H1 (cell line): ENCODE measurements at regions not wholly inside any gene's neighbourhood (a gene's known extent, or its start where the extent isn't known, plus 50 kb on each side); places are given as distances from the start of the nearest gene placed in this dataset.
"Not testable (repeated sequence)": the region's sequence is repeated elsewhere in the genome, so short reads cannot be mapped to it uniquely, and the experiment has no call there.

Experiments used
- CTCF ChIA-PET: fragments of 300-600 bp; sonication (Branson Sonifier 250); formaldehyde crosslinking; loops from one replicate; lab custom pipeline; 2021; ENCODE audit not compliant: partially characterized antibody; lab: Charles Lee
- POLR2A ChIA-PET: fragments of 300-600 bp; sonication (Branson Sonifier 250); formaldehyde crosslinking; loops from one replicate; lab custom pipeline; 2021; ENCODE audit warnings: inconsistent platforms; ENCODE audit not compliant: partially characterized antibody; lab: Charles Lee
- DNase-seq, 2 experiments: peaks; one replicate each; pipeline versions ENCODE4 v3.0.0 to v3.0.0-alpha.2; 2010 to 2022; ENCODE audit warnings: low spot score in 2 of 2, low read depth in 1 of 2, mixed read lengths in 1 of 2
- FAIRE-seq: peaks from 2 replicates; lab custom pipeline; 2011; peaks lifted over from hg19 to GRCh38; lab: Jason Lieb, UNC
- H2AFZ ChIP-seq: 2 replicates; pipeline ENCODE4 v1.8.1; 2012; ENCODE audit warnings: low read length, inconsistent platforms
- H2AK5ac ChIP-seq: 2 replicates; pipeline ENCODE4 v1.6.1; 2013; ENCODE audit warnings: low read depth, low read length
- H2BK120ac ChIP-seq: replicated peaks from 2 replicates; pipeline ENCODE3; 2013; ENCODE audit warnings: low read depth, low read length, inconsistent platforms
- H2BK12ac ChIP-seq: 2 replicates; pipeline ENCODE4 v1.6.1; 2013; ENCODE audit warnings: low read depth, low read length
- H2BK15ac ChIP-seq: 2 replicates; pipeline ENCODE4 v1.6.1; 2013; ENCODE audit warnings: low read length
- H2BK20ac ChIP-seq: 2 replicates; pipeline ENCODE4 v1.6.1; 2013; ENCODE audit warnings: low read length
- H2BK5ac ChIP-seq: 2 replicates; pipeline ENCODE4 v1.6.1; 2013; ENCODE audit warnings: low read depth, low read length
- H3K14ac ChIP-seq: 2 replicates; pipeline ENCODE4 v1.6.1; 2013; ENCODE audit warnings: inconsistent platforms; ENCODE audit not compliant: insufficient read length
- H3K18ac ChIP-seq: 2 replicates; pipeline ENCODE4 v1.6.1; 2013; ENCODE audit warnings: low read length; ENCODE audit errors: extremely low read depth
- H3K23ac ChIP-seq: 2 replicates; pipeline ENCODE4 v1.6.1; 2013; ENCODE audit warnings: inconsistent platforms; ENCODE audit not compliant: insufficient read length
- H3K23me2 ChIP-seq: 2 replicates; pipeline ENCODE4 v1.6.1; 2013; ENCODE audit warnings: low read depth, low read length
- H3K27ac ChIP-seq: 2 replicates; pipeline ENCODE4 v1.6.1; 2011; ENCODE audit warnings: low read depth, low read length, inconsistent platforms
- H3K27me3 ChIP-seq, 4 experiments: replicated peaks in 1 of 4; 1 replicate in 1 of 4; 2 replicates in 3 of 4; pipeline versions ENCODE4 v1.6.1 to v1.8.1; 2011 to 2013; ENCODE audit warnings: low read length in 3 of 4, mild to moderate bottlenecking in 3 of 4, inconsistent platforms in 2 of 4, mixed read lengths in 2 of 4, moderate library complexity in 1 of 4; ENCODE audit not compliant: control insufficient read depth in 3 of 4, insufficient read depth in 3 of 4; ENCODE audit errors: extremely low read depth in 1 of 4
- H3K36me3 ChIP-seq, 4 experiments: 2 replicates each; pipeline versions ENCODE4 v1.6.1 to v1.8.1; 2011 to 2013; ENCODE audit warnings: mild to moderate bottlenecking in 4 of 4, low read length in 3 of 4, moderate library complexity in 2 of 4, control low read depth in 1 of 4, inconsistent platforms in 1 of 4; ENCODE audit not compliant: insufficient read depth in 4 of 4, control insufficient read depth in 2 of 4
- H3K4ac ChIP-seq: replicated peaks from 2 replicates; pipeline ENCODE3; 2013; ENCODE audit warnings: low read length, low read depth, mixed read lengths, inconsistent platforms; ENCODE audit not compliant: insufficient read length
- H3K4me1 ChIP-seq, 4 experiments: replicated peaks in 1 of 4; 1 replicate in 1 of 4; 2 replicates in 3 of 4; pipeline versions ENCODE4 v1.6.1 to v1.8.1; 2011 to 2013; ENCODE audit warnings: low read length in 3 of 4, inconsistent platforms in 2 of 4, mixed read lengths in 1 of 4; ENCODE audit not compliant: insufficient read depth in 4 of 4, control insufficient read depth in 3 of 4
- H3K4me2 ChIP-seq, 2 experiments: 2 replicates each; pipeline versions ENCODE4 v1.6.1 to v1.8.1; 2011 to 2013; ENCODE audit warnings: low read depth in 2 of 2, low read length in 2 of 2, control low read depth in 1 of 2, inconsistent platforms in 1 of 2, mild to moderate bottlenecking in 1 of 2; ENCODE audit not compliant: insufficient read depth in 1 of 2
- H3K4me3 ChIP-seq, 4 experiments: fragments of 200-600, 300-600 bp in 1 of 4; sonication (generic), shearing (Covaris generic), sonication (Bioruptor Twin) in 1 of 4; 2 replicates each; pipeline versions ENCODE4 v1.5.1 to v1.8.1; 2011 to 2016; ENCODE audit warnings: low read length in 4 of 4, low read depth in 3 of 4, control low read depth in 2 of 4, inconsistent platforms in 2 of 4, mild to moderate bottlenecking in 2 of 4, mixed read lengths in 1 of 4, moderate library complexity in 1 of 4; ENCODE audit not compliant: insufficient read depth in 2 of 4; ENCODE audit errors: extremely low read depth in 1 of 4
- H3K56ac ChIP-seq: replicated peaks from 2 replicates; pipeline ENCODE3; 2013; ENCODE audit warnings: low read depth, mild to moderate bottlenecking, mixed read lengths, low read length, inconsistent platforms; ENCODE audit not compliant: insufficient read length
- H3K79me1 ChIP-seq: 2 replicates; pipeline ENCODE4 v1.6.1; 2013; ENCODE audit warnings: low read depth, low read length, control low read depth
- H3K79me2 ChIP-seq, 2 experiments: 2 replicates each; pipeline versions ENCODE4 v1.6.1 to v1.8.1; 2012 to 2013; ENCODE audit warnings: low read length in 2 of 2, mild to moderate bottlenecking in 2 of 2, inconsistent platforms in 1 of 2; ENCODE audit not compliant: insufficient read depth in 2 of 2, control insufficient read depth in 1 of 2
- H3K9ac ChIP-seq, 4 experiments: replicated peaks in 1 of 4; 1 replicate in 1 of 4; 2 replicates in 3 of 4; pipeline versions ENCODE4 v1.6.1 to v1.8.1; 2011 to 2013; ENCODE audit warnings: low read depth in 3 of 4, low read length in 3 of 4, control low read depth in 2 of 4, mild to moderate bottlenecking in 2 of 4, moderate library complexity in 2 of 4, inconsistent platforms in 1 of 4; ENCODE audit errors: extremely low read depth in 1 of 4
- H3K9me3 ChIP-seq, 2 experiments: 2 replicates each; pipeline versions ENCODE4 v1.6.1 to v1.8.1; 2012 to 2013; ENCODE audit warnings: mild to moderate bottlenecking in 2 of 2, moderate library complexity in 2 of 2, control low read depth in 1 of 2, inconsistent platforms in 1 of 2, low read depth in 1 of 2, low read length in 1 of 2, mixed read lengths in 1 of 2; ENCODE audit not compliant: insufficient read depth in 2 of 2
- H4K20me1 ChIP-seq, 2 experiments: replicated peaks in 1 of 2; 2 replicates each; pipeline versions ENCODE3 to v1.8.1; 2011 to 2013; ENCODE audit warnings: inconsistent platforms in 2 of 2, low read length in 2 of 2, mild to moderate bottlenecking in 1 of 2; ENCODE audit not compliant: insufficient read depth in 2 of 2, control insufficient read depth in 1 of 2
- H4K5ac ChIP-seq: 2 replicates; pipeline ENCODE4 v1.6.1; 2013; ENCODE audit warnings: low read length, low read depth, mixed read lengths, inconsistent platforms; ENCODE audit not compliant: insufficient read length
- H4K8ac ChIP-seq: 2 replicates; pipeline ENCODE4 v1.8.0; 2013; ENCODE audit warnings: mild to moderate bottlenecking, moderate library complexity, low read length, inconsistent platforms; ENCODE audit not compliant: insufficient read depth; ENCODE audit errors: extremely low read depth
- H4K91ac ChIP-seq: replicated peaks from 2 replicates; pipeline ENCODE3; 2013; ENCODE audit warnings: low read length, mixed read lengths, inconsistent platforms; ENCODE audit not compliant: insufficient read length
- WGBS, 2 experiments: shearing (Covaris generic) in 1 of 2; methylation state at CpG; one replicate each; pipeline versions ENCODE4 v1.1.6 to v1.1.7; 2013 to 2015; ENCODE audit warnings: low lambda C conversion rate in 2 of 2, mixed read lengths in 2 of 2, inconsistent platforms in 1 of 2, low coverage in 1 of 2, missing lambda C conversion rate in 1 of 2; ENCODE audit not compliant: insufficient replicate concordance in 2 of 2, insufficient coverage in 1 of 2, insufficient read length in 1 of 2; ENCODE audit errors: extremely low coverage in 1 of 2, missing lambda C conversion rate in 1 of 2; 5-methylcytosine and 5-hydroxymethylcytosine counted together

- H3K18ac ChIP-seq, H3K14ac ChIP-seq, H2BK5ac ChIP-seq, H3K4me2 ChIP-seq, H2AK5ac ChIP-seq, H3K36me3 ChIP-seq, H2AFZ ChIP-seq, H2BK12ac ChIP-seq, H4K5ac ChIP-seq, H3K4ac ChIP-seq, H3K9me3 ChIP-seq, H3K79me2 ChIP-seq, POLR2A ChIA-PET, H2BK15ac ChIP-seq, H2BK20ac ChIP-seq, H3K27ac ChIP-seq, FAIRE-seq, H3K79me1 ChIP-seq, H3K4me3 ChIP-seq, H3K4me1 ChIP-seq, H3K27me3 ChIP-seq, H4K20me1 ChIP-seq, H4K91ac ChIP-seq, DNase-seq, H4K8ac ChIP-seq, H3K23me2 ChIP-seq, H3K56ac ChIP-seq, H2BK120ac ChIP-seq, H3K23ac ChIP-seq, H3K9ac ChIP-seq: not testable (repeated sequence)
- CTCF ChIA-PET, result interaction anchor here (1.1 kb wide), 1 partner anchor 11 kb away, joined by 3 read pairs; no protein-coding TSS in a partner anchor
- WGBS, 2 experiments, result 79% methylated on average over 1 of the region's 1 CpG; no CpG with 5 or more reads in 1 of the 2 experiments
These were observed 58.7 kb upstream of the SNRK start for GRCh38 chr3:43227685-43228084.
